ENCODE measurements at regions not wholly inside any gene's neighbourhood (a gene's known extent, or its start where the extent isn't known, plus 50 kb on each side); places are given as distances from the start of the nearest gene placed in this dataset.

- TF ChIP-seq EZH2phosphoT487 (IDR thresholded peaks at IDR 0.05; ENCODE audit: borderline replicate concordance, low read depth) (no peak), FOSL2 (IDR thresholded peaks at IDR 0.05; ENCODE audit: borderline replicate concordance, low read depth) (no peak), NFIC (IDR thresholded peaks at IDR 0.05; ENCODE audit: borderline replicate concordance) (no peak), PBX3 (IDR thresholded peaks at IDR 0.05) (no peak), CHD2 (IDR thresholded peaks at IDR 0.05; ENCODE audit: low read length, partially characterized antibody) (no peak), MAX (IDR thresholded peaks at IDR 0.05; ENCODE audit: low read depth) (no peak), REST (IDR thresholded peaks at IDR 0.05; ENCODE audit: low read depth, low read length) (no peak)
Observed at GRCh38 chr3:18232317-18232716, 192.8 kb downstream of the SATB1 start (continued).

GRCh38 chr3:18228060-18228459 lies 197.1 kb downstream of the SATB1 start:
- Histone ChIP-seq H3K27ac (ENCODE audit: low read depth in 2 of 2, low read length in 1 of 2) (no peak overlapping the region), H3K4me1 (ENCODE audit: control insufficient read depth in 1 of 2, insufficient read depth in 2 of 2, low read depth in 1 of 2, low read length in 1 of 2) (peaks cover 0 to 3% of the 10 kb centered on the region in 2 experiments; a peak in 1 of 4 replicates), H3K36me3 (replicated peaks in 1 of 2; ENCODE audit: control insufficient read depth in 1 of 2, insufficient read depth in 2 of 2, low read length in 1 of 2) (no peaks in the 10 kb centered on the region), H3K9ac (no peak overlapping the region), H3F3A (replicated peaks; ENCODE audit: insufficient read depth) (no peaks in the 10 kb centered on the region), H2AFZ (ENCODE audit: low read depth) (no peak overlapping the region), H4K20me1 (ENCODE audit: insufficient read depth) (no peaks in the 10 kb centered on the region), H3K9me3 (no peaks in the 10 kb centered on the region), H3K4me3 (ENCODE audit: low read depth in 2 of 2, low read length in 1 of 2) (no peak overlapping the region), H3K79me2 (ENCODE audit: insufficient read depth) (no peaks in the 10 kb centered on the region), H3K27me3 (ENCODE audit: insufficient read depth) (no peaks in the 10 kb centered on the region), H3K9me2 (no peaks in the 10 kb centered on the region), H3K4me2 (no peak overlapping the region)
- CTCF ChIA-PET, result no interaction called here
- TF ChIP-seq PBX3 (IDR thresholded peaks at IDR 0.05) (no peak), FOSL2 (IDR thresholded peaks at IDR 0.05; ENCODE audit: borderline replicate concordance, low read depth) (no peak), GABPA (IDR thresholded peaks at IDR 0.05; ENCODE audit: low read depth) (no peak), JUND (IDR thresholded peaks at IDR 0.05) (no peak), CTCF (IDR thresholded peaks at IDR 0.05) (no peak), GATA2 (CRISPR knock-in tag; IDR thresholded peaks at IDR 0.05) (no peak), ELF1 (IDR thresholded peaks at IDR 0.05) (no peak)
- no peak for DNase-seq
- 49% methylated on average over 1 of the region's 1 CpG for WGBS (ENCODE audit: low lambda C conversion rate)
- POLR2A ChIA-PET, result no interaction called here

Measured in SK-N-SH (cell line).